PC-3 (cell line): ENCODE measurements at regions not wholly inside any gene's neighbourhood (a gene's known extent, or its start where the extent isn't known, plus 50 kb on each side); places are given as distances from the start of the nearest gene placed in this dataset.
A peak's percentile ranks its signal among the peaks of the same experiment; 100 is the strongest.

Experiments
- ATAC-seq: fragments of 200-7000 bp; cut with Tn5 transposase; 2 replicates; pipeline ENCODE4 v1.9.1; 2020; ENCODE audit warnings: mild to moderate bottlenecking, moderate library complexity
- BruUV-seq: library from RNA; stranded (reverse); fragments of 400-500 nt; replicated peaks from 2 replicates; lab custom pipeline; 2021; lab: Mats Ljungman, UMichigan
- CTCF ChIA-PET: fragments of 300-600 bp; sonication (Branson Sonifier 250); formaldehyde crosslinking; loops from one replicate; lab custom pipeline; 2022; ENCODE audit warnings: antibody characterized with exemption; lab: Charles Lee
- POLR2A ChIA-PET: fragments of 300-600 bp; sonication (Branson Sonifier 250); formaldehyde crosslinking; loops from one replicate; lab custom pipeline; 2022; ENCODE audit warnings: antibody characterized with exemption; ENCODE audit not compliant: unreplicated experiment; lab: Charles Lee
- DNase-seq: peaks from one replicate; pipeline ENCODE4 v3.0.0-alpha.2; 2015
- H2AFZ ChIP-seq: fragments of 300-600 bp; sonication (generic); 2 replicates; pipeline ENCODE4 v1.6.0; 2016; ENCODE audit warnings: antibody characterized with exemption, low read length
- H3F3A ChIP-seq: fragments of 300-600 bp; sonication (generic); one replicate; pipeline ENCODE4 v1.6.0; 2017; ENCODE audit warnings: antibody characterized with exemption, low read length, control low read depth, mild to moderate bottlenecking; ENCODE audit not compliant: unreplicated experiment
- H3K27ac ChIP-seq: fragments of 300-600 bp; sonication (generic); 2 replicates; pipeline ENCODE4 v1.5.1; 2016; ENCODE audit warnings: mild to moderate bottlenecking, low read length
- H3K27me3 ChIP-seq: fragments of 300-600 bp; sonication (generic); 2 replicates; pipeline ENCODE4 v1.6.1; 2016; ENCODE audit warnings: low read length, mixed read lengths
- H3K36me3 ChIP-seq: fragments of 300-600 bp; sonication (generic); 2 replicates; pipeline ENCODE4 v1.6.1; 2016; ENCODE audit warnings: low read depth, mixed run types, low read length, mixed read lengths
- H3K4me1 ChIP-seq: fragments of 300-600 bp; sonication (generic); 2 replicates; pipeline ENCODE4 v1.5.1; 2016; ENCODE audit warnings: low read length; ENCODE audit not compliant: insufficient read depth
- H3K4me2 ChIP-seq: fragments of 300-600 bp; sonication (generic); 2 replicates; pipeline ENCODE4 v1.6.0; 2016; ENCODE audit warnings: low read length
- H3K4me3 ChIP-seq: fragments of 300-600 bp; sonication (generic); 2 replicates; pipeline ENCODE4 v1.5.1; 2016; ENCODE audit warnings: mild to moderate bottlenecking, low read length, mixed read lengths
- H3K79me2 ChIP-seq: fragments of 300-600 bp; sonication (generic); 2 replicates; pipeline ENCODE4 v1.6.1; 2017; ENCODE audit warnings: low read length, mixed read lengths
- H3K9ac ChIP-seq: fragments of 300-600 bp; sonication (generic); 2 replicates; pipeline ENCODE4 v1.6.0; 2016; ENCODE audit warnings: mild to moderate bottlenecking, low read length
- H3K9me2 ChIP-seq: fragments of 300-600 bp; sonication (generic); replicated peaks from 2 replicates; pipeline ENCODE4 v1.6.1; 2016; ENCODE audit warnings: mixed run types, low read length, mixed read lengths
- H3K9me3 ChIP-seq: fragments of 300-600 bp; sonication (generic); 2 replicates; pipeline ENCODE4 v1.6.1; 2016; ENCODE audit warnings: low read length, mixed read lengths
- H4K20me1 ChIP-seq: fragments of 300-600 bp; sonication (generic); 2 replicates; pipeline ENCODE4 v1.6.1; 2016; ENCODE audit warnings: low read length, mixed read lengths
- CTCF ChIP-seq: fragments of 300-600 bp; sonication (generic); conservative IDR thresholded peaks from 2 replicates; pipeline ENCODE4 v1.5.1; 2017; ENCODE audit warnings: antibody characterized with exemption, low read depth, mild to moderate bottlenecking, low read length
- EZH2 ChIP-seq: fragments of 300-600 bp; sonication (generic); IDR thresholded peaks from one replicate; pipeline ENCODE4 v1.6.1; 2017; ENCODE audit warnings: antibody characterized with exemption, mild to moderate bottlenecking, low read length; ENCODE audit not compliant: unreplicated experiment
- EZH2phosphoT487 ChIP-seq: fragments of 300-600 bp; sonication (generic); IDR thresholded peaks from 2 replicates; pipeline ENCODE4 v1.6.1; 2018; ENCODE audit warnings: mild to moderate bottlenecking, antibody characterized with exemption, low read length, borderline replicate concordance
- intact Hi-C: fragments of 100-400 bp; cut with micrococcal nuclease; formaldehyde crosslinking; loops from 2 replicates; pipeline ENCODE4 v1.9.0; 2023

DNA sequence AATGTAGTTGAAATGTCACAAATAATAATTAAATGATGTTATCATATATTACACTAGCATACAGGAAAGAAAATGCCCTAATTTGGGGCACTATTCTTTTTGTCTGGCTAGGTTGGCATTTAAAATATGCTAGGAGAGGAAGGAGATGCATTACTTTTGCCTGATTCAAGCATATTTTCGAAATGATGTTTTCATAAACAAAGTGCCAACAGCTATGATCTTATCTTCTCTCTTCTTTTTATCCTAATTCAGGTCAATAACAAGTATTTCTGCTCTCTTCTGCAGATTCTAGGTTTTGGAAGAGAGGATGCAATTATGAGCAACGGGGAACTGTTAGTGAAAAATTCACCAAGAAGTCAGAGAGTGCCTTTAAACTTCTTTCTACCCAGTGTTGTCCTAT, 55.8 kb upstream of the NR2F2 start:
- H3K27ac ChIP-seq, result peak overlapping the region; percentile 83
- BruUV-seq, result no TSS peak
- H3K9me2 ChIP-seq, result no peaks in the 10 kb centered on the region
- CTCF ChIA-PET, result no interaction called here
- H4K20me1 ChIP-seq, result no peaks in the 10 kb centered on the region
- POLR2A ChIA-PET, result no interaction called here
- DNase-seq (peak; percentile 81), ATAC-seq (no peak)
- H3K4me3 ChIP-seq, result peak overlapping the region; percentile 49; the same call in 1 of the 2 replicates
- no peak overlapping the region for H2AFZ ChIP-seq
- H3K36me3 ChIP-seq, result no peaks in the 10 kb centered on the region
- no peaks in the 10 kb centered on the region for H3F3A ChIP-seq
- peaks cover 13% of the 10 kb centered on the region for H3K79me2 ChIP-seq
- H3K4me1 ChIP-seq, result peaks cover 64% of the 10 kb centered on the region
- TF ChIP-seq CTCF (no peak), EZH2 (no peak), EZH2phosphoT487 (no peak)
- H3K9me3 ChIP-seq, result no peaks in the 10 kb centered on the region
- peak overlapping the region; percentile 31; the same call in 1 of the 2 replicates for H3K9ac ChIP-seq
- intact Hi-C loops, result loop anchor here (5.0 kb wide), 1 partner anchor 342 kb away; no protein-coding TSS in a partner anchor
- H3K27me3 ChIP-seq, result no peaks in the 10 kb centered on the region
- peak overlapping the region; percentile 79 for H3K4me2 ChIP-seq

- Histone ChIP-seq H3K4me2 (peak overlapping the region; percentile 79), H3K79me2 (peaks cover 10% of the 10 kb centered on the region), H3K9me3 (no peaks in the 10 kb centered on the region), H4K20me1 (no peaks in the 10 kb centered on the region), H3K27ac (peak overlapping the region; percentile 83), H2AFZ (no peak overlapping the region), H3K9me2 (no peaks in the 10 kb centered on the region), H3K9ac (no peak overlapping the region), H3K36me3 (no peaks in the 10 kb centered on the region), H3F3A (no peaks in the 10 kb centered on the region), H3K27me3 (no peaks in the 10 kb centered on the region), H3K4me3 (no peak overlapping the region), H3K4me1 (peaks cover 48% of the 10 kb centered on the region)
- CTCF ChIA-PET, result interaction anchor here (0.5 to 0.6 kb wide), 2 partner anchors 46 to 50 kb away, joined by 3 to 5 read pairs; no protein-coding TSS in a partner anchor
- POLR2A ChIA-PET, result interaction anchor here (0.6 kb wide), 2 partner anchors 36 to 64 kb away, joined by 3 to 11 read pairs; no protein-coding TSS in a partner anchor
- intact Hi-C loops, result no loop called here
- TF ChIP-seq EZH2phosphoT487 (no peak), EZH2 (no peak), CTCF (no peak)
- DNase-seq (peak; percentile 83), ATAC-seq (peak; percentile 39)
- BruUV-seq, result no TSS peak
Measured at GRCh38 chr15:96276438-96277210, 53.9 kb upstream of the NR2F2 start.
